ENCODE measurements at regions not wholly inside any gene's neighbourhood (a gene's known extent, or its start where the extent isn't known, plus 50 kb on each side); places are given as distances from the start of the nearest gene placed in this dataset.

- DNase-seq (ENCODE audit: low read depth), result no peak
- H3K4me3 ChIP-seq (ENCODE audit: control insufficient read depth, low read depth, low read length), result no peak overlapping the region
- TF ChIP-seq CTCF (IDR thresholded peaks at IDR 0.05; ENCODE audit: control insufficient read depth, insufficient read depth, low read depth, low read length, missing control alignments), result no peak
Observed at GRCh38 chr5:67405755-67406154, 209.2 kb upstream of the CD180 start.

DNA sequence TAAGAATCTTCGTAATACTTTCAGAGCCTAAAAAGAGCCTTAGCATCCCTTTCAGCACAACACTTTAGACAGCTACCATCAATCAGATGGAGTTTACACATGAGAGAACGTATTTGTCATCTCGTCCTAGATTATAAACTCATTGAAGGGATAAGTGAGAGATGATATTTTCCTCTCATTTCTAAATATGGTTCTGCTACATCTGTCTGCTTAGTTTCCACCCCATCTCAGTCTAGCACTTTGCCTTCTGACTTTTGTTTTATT is 208.4 kb upstream of the CD180 start:
- TF ChIP-seq CTCF (IDR thresholded peaks at IDR 0.05; ENCODE audit: control insufficient read depth, insufficient read depth, low read depth, low read length, missing control alignments), result no peak
- DNase-seq (ENCODE audit: low read depth), result no peak
- no peak overlapping the region for H3K4me3 ChIP-seq (ENCODE audit: control insufficient read depth, low read depth, low read length)

- TF ChIP-seq CTCF (IDR thresholded peaks at IDR 0.05; ENCODE audit: control insufficient read depth, insufficient read depth, low read depth, low read length, missing control alignments), result no peak
- no peak overlapping the region for H3K4me3 ChIP-seq (ENCODE audit: control insufficient read depth, low read depth, low read length)
- DNase-seq (ENCODE audit: low read depth), result no peak
Observed at GRCh38 chr5:67404256-67405100, 207.9 kb upstream of the CD180 start.

DNA sequence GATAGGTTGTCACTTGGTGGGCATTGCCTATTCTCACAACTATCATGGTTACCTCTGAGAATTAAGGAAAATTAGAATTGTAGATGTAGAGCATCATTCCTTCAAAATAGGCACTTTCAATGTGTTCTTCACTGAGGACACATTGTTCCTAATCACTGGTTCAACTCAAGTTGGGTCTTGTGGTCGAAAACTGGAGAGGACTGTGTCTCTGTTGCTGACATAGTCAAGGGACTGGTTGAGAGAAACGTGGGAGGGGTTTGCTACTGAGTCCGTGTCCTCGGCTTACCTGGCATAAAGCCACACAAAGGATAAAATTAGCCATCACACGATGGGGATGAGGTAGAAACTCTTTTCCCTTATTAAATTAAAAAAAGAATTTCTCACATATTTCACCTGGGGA is 205.9 kb upstream of the CD180 start:
- no peak for TF ChIP-seq CTCF (IDR thresholded peaks at IDR 0.05; ENCODE audit: control insufficient read depth, insufficient read depth, low read depth, low read length, missing control alignments)
- H3K4me3 ChIP-seq (ENCODE audit: control insufficient read depth, low read depth, low read length), result no peak overlapping the region
- no peak for DNase-seq (ENCODE audit: low read depth)

DNA sequence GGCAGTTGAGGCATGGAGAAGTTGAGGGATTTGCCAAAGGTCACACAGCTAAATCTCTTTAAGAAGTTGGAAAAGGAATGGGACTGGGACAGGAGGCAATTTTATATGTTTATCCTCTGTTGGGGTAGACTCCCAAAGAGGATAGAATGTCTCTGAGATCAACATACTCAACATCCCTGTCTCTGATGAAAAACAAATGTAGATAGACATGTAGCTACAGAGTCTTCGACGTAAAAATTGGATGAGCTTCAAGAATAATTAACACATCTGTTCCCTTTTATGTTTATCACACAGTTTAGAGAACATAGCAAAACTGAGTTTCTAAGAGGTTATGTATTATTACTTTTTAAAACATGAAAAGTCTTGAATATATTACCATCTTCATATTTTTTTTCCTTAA is 204.6 kb upstream of the CD180 start:
- no peak overlapping the region for H3K4me3 ChIP-seq (ENCODE audit: control insufficient read depth, low read depth, low read length)
- no peak for TF ChIP-seq CTCF (IDR thresholded peaks at IDR 0.05; ENCODE audit: control insufficient read depth, insufficient read depth, low read depth, low read length, missing control alignments)
- no peak for DNase-seq (ENCODE audit: low read depth)

GRCh38 chr5:67400752-67401151 is 204.2 kb upstream of the CD180 start:
- no peak for DNase-seq (ENCODE audit: low read depth)
- no peak for TF ChIP-seq CTCF (IDR thresholded peaks at IDR 0.05; ENCODE audit: control insufficient read depth, insufficient read depth, low read depth, low read length, missing control alignments)
- H3K4me3 ChIP-seq (ENCODE audit: control insufficient read depth, low read depth, low read length), result no peak overlapping the region

Measured in AG09309 (cell line).